HG02798 (cell line): ENCODE measurements at regions not wholly inside any gene's neighbourhood (a gene's known extent, or its start where the extent isn't known, plus 50 kb on each side); places are given as distances from the start of the nearest gene placed in this dataset.

ENCODE experiments used
- ATAC-seq: cut with Tn5 transposase; IDR thresholded peaks from one replicate; pipeline ENCODE4 v1.9.1; 2021; ENCODE audit warnings: mild to moderate bottlenecking; ENCODE audit not compliant: unreplicated experiment, poor library complexity

DNA sequence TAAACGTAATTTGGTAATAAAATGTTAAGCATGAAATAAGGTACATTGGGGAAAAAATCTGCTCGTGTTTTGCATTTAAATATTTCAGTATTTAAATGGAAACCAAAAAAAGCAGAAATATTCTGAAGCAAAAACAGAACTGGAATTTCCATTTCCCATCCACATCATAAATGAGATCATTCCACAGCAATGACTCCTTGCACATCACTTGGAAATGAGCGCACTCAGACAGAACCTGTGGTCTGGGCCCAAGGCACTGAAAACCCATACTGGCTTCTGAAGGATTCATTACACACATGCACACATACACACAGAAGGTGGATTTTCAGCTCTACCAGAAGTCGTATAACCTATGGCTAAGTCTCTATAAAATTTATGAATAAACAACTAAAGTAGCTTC lies 174.8 kb downstream of the IBTK start:
- ATAC-seq, result no peak

DNA sequence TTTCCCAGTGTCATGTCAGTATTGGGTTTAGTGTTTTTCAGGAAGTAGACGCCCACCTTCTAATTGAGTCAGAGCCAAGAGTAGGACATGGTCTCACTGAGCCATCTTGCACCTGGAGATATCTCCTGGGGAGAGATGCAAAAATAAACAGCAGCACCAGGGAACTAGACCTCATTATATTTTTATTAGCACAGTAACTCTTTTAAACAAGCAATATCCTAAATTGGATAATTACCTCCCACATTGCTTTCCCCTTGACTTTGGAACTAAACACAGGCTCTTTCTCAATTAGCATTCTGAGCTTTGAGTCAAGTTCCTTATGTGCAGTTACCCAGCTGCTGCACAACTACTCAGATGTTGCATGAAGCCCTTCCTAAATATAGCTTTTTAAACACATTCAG lies 175.4 kb downstream of the IBTK start:
- no peak for ATAC-seq

DNA sequence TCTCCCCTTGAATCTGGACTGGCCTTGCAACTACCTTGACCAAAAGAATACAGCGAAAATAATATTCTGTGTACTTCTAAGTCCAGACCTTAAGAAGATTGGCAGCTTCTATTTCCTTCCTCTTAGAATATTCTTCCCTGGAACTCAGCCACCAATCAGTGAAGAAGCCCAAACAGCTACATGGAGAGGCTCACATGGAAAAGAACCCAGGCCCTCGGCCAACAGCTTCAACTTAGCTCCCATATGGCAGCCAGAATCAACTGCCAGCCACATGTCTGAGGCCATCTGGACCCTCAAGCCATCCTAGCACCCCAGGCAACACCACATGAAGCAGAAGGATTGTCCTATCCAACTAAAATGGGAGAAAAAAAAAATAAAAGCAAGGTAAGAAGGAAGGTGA lies 178.8 kb downstream of the IBTK start:
- ATAC-seq, result no peak

DNA sequence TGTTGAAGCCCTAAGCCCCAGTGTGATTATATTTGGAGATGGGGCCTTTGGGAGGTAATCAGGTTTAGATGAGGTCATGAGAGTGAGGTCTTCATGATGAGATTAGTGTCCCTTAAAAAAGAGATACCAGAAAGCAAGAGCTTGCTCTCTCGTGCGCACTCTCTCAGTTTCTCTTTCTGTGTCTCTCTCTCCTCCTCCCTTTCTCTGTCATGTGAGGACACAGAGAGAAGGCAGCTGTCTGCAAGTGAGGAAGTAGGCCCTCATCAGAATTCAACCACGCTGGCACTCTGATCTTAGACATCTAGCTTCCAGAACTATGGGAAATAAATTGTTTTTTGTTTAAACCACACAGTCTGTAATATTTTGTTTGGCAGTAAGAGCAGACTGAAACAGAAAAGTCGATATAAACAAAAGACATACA lies 180.5 kb downstream of the IBTK start:
- ATAC-seq, result peak; percentile 99

DNA sequence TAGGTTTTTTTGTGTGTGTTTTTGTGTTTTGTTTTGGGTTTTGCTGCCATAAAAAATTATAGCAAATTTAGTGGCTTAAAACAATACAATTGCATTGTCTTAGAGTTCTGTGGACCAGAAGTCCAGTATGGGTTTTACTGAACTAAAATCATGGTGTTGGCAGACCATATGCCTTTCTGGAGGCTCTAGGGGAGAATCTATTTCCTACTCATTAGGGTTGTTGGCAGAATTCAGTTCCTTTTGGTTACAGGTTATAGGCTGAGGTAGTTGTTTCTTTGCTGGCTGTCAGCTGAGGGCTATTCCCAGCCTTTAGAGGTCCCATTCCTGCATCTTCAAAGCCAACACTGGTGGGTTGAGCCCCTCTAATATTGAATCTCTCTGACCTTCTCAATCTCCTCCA lies 181.3 kb downstream of the IBTK start:
- ATAC-seq, result no peak

DNA sequence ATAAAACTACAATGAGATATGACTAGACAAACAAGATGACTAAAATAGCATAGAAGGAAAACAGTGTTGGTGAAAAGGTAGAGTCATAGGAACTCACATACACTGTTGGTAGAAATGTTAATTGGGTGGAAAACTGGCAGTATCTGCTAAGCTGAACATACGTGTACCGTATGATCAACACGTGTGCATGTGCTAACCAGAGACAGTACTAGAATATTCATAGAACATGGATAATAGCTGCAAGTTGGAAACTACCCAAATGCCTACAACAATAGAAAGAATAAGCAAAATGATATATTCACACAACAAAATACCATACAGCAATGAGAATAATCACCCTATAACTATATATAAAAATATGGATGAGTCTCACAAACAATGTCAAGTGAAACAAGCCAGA lies 184.0 kb downstream of the IBTK start:
- no peak for ATAC-seq

DNA sequence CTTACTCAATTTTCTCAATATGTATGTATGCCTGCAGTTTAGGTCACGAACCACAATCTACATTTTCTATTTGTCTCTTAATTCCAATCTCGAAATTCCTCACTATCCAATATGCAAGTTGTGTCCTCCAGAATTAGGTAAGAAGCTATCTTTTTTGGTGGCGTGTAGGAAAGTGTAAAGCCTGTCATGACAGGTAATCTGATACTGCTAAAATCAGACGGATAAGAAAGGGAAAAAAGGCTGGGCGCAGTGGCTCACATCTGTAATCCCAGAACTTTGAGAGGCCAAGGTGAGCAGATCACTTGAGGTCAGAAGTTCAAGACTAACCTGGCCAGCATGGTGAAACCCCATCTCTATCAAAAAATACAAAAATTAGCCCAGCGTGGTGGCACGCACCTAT lies 185.3 kb downstream of the IBTK start:
- no peak for ATAC-seq

DNA sequence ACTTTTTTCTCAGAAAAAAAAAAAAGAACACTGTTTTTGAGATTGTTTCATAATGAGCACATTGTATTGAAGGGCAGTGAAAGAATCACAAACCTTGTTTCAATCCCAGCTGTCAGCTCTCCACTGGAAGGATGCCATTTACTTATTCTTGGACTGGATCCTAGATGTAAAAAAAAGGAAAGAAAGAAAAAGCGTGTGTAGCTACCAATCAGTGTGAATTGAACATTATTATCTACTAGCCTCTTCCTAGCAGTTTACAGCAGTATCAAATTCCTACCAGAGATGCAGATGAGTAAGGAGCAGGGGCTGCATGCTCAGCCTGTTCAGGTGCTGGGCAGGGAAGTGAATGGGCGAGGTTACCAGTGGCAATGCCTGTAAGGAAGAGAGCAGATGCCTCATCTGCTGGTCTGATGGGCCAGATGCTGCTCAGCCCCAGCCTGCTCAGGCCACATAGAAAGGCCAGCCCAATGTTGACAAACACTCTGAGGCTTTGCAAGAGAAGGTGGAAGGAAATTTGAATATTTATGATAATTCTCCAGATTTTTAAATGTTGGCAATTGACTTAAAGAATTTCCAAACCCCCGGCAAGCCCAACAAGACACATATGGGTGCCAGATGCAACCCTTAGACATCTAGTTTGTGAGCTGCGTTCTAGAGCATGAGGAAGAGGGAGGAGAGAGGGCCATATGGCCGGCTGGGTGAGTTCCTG lies 189.5 kb downstream of the IBTK start:
- no peak for ATAC-seq

DNA sequence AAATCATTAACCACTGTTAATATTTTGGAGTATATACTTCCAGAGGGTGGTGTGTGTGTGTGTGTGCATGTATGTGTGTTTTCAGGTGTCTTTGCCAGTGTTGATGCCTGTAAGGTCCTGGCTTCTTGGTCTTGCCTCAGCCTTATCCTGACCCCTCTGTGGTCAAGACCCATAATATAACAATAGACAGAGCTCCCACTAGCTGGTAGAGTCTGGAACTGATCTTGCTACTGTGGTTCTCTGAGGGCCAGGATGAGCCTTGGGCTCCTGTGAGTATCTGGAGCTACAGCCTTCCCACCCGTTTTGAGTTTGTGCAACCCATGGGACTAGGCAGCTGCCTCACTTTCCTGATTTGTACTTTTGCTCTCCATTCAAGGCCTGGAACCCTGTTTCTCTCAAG lies 191.0 kb downstream of the IBTK start:
- ATAC-seq, result no peak

DNA sequence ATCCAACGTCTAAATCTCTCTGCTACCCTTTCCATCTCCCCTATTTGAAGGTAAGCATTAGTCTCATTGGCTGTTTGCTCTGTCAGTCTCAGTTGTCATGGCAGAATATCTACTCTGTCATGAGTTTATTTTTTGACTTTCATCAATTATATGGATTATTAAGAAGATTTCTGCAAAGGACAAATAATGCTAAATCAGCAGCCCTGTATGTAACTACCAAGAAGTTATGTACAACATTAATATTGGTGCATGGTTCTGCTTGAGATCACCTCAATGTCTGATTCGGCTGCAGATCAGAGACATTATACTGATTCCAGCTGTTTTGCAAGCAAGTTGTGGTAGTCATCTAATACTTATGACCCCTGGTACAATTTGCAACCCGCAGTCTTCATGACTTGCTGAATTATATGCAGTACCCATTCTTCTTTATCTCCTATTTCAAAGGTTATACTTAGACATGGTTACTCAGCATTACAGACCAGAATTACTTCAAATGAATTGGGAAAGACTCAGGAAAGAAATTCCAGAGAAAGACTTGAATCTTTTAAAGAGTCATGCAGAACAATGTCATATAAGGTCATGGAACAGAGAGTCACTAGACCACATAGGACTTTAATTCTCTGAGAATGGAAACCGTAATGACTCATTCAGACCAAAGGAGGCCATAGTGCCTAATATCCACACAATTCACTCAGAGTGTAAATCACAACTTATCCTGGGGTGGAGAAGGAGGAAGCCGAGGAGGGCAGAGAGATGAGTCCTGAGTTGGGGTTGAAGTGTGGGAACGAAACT lies 201.4 kb downstream of the IBTK start:
- ATAC-seq, result no peak

DNA sequence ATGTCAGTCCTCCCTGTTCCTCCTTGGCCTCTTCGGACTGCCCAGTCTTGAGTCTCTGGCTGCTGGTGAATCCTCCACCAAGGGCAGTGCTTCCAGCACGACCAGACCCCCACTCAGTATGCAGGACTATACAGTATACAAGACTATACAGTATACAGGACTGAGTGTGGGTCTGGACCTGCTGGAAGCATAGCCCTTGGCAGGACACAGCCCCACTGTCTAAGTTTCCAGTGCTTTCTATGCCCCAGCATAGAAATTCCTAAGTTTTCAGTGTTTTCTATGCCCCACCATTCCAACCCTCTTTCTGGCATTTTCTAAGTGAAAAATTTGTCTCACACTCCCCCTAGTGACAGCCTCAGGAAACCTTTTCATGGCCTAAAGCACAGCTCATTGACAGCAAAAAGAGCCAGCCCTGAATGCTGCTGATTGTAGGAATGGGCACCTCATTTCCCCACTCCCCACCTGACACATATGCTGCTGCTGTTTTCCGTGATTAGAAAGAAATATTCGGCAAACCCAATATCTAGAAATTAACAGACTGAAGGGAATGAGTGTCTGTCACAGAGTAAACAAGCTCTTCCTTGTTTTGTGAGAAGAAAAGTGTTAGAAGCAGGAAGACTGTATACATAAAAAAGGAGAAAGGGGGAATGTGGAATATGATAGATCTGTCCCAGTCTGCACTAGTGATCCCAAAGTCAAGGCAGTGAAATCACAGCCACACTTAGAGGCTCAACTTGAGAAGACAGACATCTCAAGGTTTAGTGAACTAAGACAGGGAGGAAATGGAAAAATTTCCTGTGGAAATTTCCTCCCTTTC lies 206.9 kb downstream of the IBTK start:
- peak; percentile 91 for ATAC-seq

DNA sequence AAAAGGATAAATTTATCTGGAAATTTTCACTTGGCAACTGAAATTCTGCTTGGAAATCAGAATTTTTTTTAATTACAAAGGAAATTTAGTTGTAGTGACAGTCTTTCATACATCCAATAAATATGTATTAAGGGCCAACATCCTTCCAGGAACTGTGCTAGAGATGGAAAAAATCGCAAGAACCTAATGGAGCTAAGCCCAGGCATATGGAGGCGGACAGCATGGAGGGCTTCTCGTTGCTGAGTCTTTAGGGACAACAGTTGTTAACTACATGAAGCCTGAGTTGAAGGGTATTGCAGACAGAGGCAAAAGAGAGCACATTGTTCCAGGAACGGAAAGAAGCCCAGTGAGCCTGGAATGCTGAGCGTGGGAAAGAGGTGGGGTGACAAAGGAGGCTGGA lies 208.9 kb downstream of the IBTK start:
- ATAC-seq, result no peak

DNA sequence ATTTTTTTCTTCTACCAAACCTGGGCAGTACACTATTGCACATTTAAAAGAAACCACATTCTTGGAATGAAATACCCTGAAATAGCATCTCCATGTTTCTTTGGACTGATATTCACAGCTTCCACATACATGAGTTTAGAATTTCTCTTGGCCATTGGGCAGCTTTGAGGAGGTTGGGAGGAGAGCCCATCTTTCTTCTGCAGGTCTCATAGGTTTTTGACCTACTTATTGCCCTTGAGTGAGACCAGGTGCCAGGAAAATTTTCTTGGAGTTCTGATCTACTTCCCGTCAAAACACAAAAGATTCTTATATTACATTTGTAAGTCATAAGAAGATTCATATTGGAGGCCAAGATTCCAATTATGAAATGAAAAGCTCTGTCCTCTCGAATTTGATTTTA lies 212.0 kb downstream of the IBTK start:
- no peak for ATAC-seq

DNA sequence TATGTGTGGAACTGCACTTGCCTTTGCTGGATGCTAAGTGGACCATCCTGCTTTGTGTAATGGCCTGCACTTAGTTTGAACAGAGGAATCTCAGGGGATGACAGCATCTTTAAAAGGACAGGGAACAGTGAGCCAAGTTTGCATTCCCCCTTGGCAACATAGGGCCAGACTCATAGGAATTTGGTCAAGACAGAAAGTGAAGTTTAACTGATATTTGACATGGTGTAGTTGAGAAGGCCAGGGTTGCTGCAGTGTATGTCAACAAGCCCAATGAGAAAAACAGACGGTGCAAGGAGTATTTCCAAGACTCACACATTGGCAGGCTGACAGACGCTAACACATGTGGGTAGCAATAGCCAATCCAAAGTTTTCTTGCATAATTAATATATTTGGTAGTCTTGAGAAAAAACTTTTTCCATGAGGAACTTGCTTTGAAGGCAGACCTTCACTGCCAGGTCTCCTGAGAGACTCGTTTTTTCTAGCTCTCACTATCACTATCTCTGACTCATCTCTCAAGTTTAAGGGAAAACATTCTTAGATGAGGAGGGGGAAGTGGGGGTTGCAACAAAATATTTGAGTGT lies 213.8 kb downstream of the IBTK start:
- ATAC-seq, result no peak

DNA sequence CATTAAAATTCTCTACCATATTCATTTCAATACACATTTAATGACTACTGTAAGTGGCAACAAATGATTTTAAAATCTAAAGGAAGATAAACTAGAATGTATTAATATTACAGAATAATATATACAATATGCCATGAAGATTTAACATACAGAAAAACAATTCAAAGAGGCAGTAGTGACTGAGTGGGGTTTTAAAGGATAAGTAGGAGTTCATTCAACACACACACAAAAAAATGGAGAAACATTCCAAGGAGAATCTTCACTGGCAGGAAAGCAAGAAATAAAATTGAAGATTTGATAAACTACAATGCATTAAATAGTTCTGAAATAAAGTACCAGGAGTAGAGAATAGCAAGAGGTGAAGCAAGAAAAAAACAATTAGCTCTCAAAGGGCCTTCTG lies 215.1 kb downstream of the IBTK start:
- no peak for ATAC-seq

DNA sequence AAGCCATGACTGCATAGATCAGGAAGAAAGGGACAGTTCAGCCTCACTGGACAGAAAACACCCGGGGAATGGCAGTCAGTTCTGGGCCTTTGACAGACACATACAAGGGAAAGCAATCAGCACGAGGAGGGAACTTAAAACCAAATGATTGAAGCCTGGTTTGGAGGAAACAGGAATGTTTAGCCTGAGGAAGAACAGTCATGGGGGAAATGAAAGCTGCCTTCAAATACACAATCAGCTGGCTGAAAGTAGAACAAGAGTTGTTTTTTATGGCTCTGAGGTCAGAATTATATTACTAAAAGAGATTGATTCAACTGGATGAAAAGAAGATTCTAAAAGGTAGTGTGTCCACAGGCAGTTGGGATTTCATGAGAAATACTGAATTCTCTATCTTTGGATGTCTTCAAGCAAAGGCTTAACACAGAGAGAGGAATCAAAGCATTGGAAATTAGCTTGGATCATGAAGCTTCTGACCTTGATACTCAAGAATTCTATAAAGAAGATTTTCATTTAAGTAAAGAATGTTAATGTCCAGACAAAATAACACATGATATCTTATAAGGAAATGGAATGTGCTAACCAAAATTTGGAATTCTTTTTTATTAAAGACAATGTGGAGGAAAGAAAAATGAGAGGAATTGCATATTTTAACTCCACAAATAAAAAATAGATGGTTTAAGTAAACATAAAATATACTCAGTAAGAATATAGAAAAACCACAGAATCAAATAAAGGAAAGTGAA lies 216.6 kb downstream of the IBTK start:
- ATAC-seq, result no peak

DNA sequence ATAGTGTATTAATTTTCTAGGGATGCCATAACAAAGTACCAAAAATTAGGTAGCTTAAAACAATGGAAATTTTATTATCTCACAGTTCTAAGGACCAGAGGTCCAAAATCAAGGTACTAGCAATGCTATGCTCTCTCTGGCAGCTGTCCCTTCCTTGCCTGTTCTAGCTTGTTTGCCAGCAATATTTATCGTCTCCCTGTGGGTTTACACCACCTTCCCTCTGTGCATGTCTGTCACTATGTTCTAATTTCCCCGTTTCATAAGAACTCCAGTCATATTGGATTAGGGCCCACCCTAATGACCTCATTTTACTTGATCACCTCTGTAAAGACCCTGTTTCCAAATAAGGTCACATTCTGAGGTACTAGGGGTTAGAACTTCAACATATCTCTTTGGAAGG lies 217.2 kb downstream of the IBTK start:
- no peak for ATAC-seq

DNA sequence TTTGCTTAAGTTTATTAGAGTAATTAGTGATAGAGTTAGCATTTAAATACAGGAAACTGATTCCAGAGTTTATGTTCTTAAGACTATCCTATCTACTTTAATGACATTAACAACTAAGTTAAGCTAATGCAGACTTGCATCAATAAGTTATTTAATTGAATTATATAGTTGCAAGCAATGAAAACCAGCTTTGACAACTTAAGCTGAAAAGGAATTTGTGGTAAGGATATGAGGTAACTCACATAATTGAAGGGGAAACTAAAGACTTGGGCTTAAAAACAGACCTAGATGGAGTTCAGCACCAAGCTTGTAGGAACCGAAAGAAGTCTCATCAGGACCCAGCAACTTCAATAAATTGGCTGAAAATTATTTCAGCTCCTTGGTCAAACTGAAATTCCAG lies 222.3 kb downstream of the IBTK start:
- ATAC-seq, result no peak

DNA sequence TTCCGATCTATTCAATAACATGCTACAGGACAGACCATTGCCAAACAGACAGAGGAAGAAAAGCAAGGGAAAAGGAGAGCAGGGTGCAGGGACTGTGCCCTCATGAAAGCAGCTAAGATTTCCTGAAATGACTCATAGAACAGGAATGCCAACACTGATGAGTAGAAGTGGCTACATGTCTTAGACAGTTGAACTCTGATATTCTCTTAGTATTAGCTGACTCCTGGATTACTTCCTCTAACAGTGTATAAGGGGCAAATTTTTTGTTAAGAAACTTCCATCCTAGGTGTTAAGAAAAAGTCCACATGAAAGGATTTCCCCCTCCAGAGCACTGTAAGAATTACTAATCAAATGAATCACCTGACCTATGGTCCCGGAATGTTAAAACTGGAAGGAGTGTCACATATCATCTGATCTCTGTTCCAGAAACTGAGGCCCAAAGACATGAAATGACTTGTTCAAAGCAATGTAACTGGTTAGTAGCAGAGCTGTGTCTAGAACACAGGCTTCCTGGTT lies 224.9 kb downstream of the IBTK start:
- no peak for ATAC-seq

DNA sequence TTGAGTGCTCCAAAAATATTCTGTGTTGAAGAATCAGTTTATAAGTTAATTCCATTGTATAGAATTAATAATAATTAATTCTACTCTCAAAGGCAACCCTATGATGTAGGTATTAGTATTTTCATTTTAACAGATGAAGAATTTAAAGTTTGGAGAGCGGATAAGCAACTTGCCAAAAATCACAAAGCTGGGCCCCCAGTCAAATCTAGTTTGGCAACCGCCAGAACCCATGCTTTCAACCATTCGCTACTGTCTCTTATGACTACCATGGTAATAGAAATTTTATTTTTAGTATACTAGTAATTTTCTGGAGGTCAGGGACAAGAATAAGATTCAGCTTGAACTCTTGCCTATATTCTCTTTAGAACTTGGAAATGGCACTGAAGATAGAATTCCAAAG lies 229.8 kb downstream of the IBTK start:
- ATAC-seq, result no peak
